BE2C (cell line): ENCODE measurements at regions not wholly inside any gene's neighbourhood (a gene's known extent, or its start where the extent isn't known, plus 50 kb on each side); places are given as distances from the start of the nearest gene placed in this dataset.
"Not testable (repeated sequence)": the region's sequence is repeated elsewhere in the genome, so short reads cannot be mapped to it uniquely, and the experiment has no call there.

Experiments used
- DNase-seq: peaks from one replicate; pipeline ENCODE4 v3.0.0-alpha.2; 2020
- H3K27me3 ChIP-seq: fragments of 250-450 bp; sonication (Bioruptor Pico); 2 replicates; pipeline ENCODE4 v1.5.1; 2020; ENCODE audit warnings: mild to moderate bottlenecking
- H3K36me3 ChIP-seq: fragments of 250-450 bp; sonication (Bioruptor Pico); 2 replicates; pipeline ENCODE4 v1.5.1; 2020; ENCODE audit warnings: mild to moderate bottlenecking
- H3K4me1 ChIP-seq: fragments of 250-450 bp; sonication (Bioruptor Pico); 2 replicates; pipeline ENCODE4 v1.5.1; 2020
- H3K4me3 ChIP-seq: 2 replicates; pipeline ENCODE4 v1.5.1; 2011; ENCODE audit warnings: low read depth, low read length
- H3K9me3 ChIP-seq: fragments of 250-450 bp; sonication (Bioruptor Pico); 2 replicates; pipeline ENCODE4 v1.5.1; 2020
- CTCF ChIP-seq: IDR thresholded peaks from 2 replicates; pipeline ENCODE4 v1.5.1; 2012; ENCODE audit warnings: mild to moderate bottlenecking, low read depth, low read length

- H3K36me3 ChIP-seq = no peaks in the 10 kb centered on the region
- no peaks in the 10 kb centered on the region for H3K4me1 ChIP-seq
- TF ChIP-seq CTCF = no peak
- H3K9me3 ChIP-seq = no peaks in the 10 kb centered on the region
- no peaks in the 10 kb centered on the region for H3K27me3 ChIP-seq
- DNase-seq = no peak
- H3K4me3 ChIP-seq = no peak overlapping the region
Observed at GRCh38 chr14:82657186-82657675, 1123.6 kb upstream of the SEL1L start.

GRCh38 chr14:82661258-82661657 lies 1127.6 kb upstream of the SEL1L start:
- Histone ChIP-seq H3K4me1 (no peaks in the 10 kb centered on the region), H3K36me3 (no peaks in the 10 kb centered on the region), H3K4me3 (no peak overlapping the region), H3K9me3 (no peaks in the 10 kb centered on the region), H3K27me3 (no peaks in the 10 kb centered on the region)
- TF ChIP-seq CTCF = no peak
- DNase-seq = no peak

GRCh38 chr14:82667006-82667405 lies 1133.4 kb upstream of the SEL1L start:
- DNase-seq = no peak
- no peak overlapping the region for H3K4me3 ChIP-seq
- H3K9me3 ChIP-seq = no peaks in the 10 kb centered on the region
- H3K4me1 ChIP-seq = no peaks in the 10 kb centered on the region
- no peak for TF ChIP-seq CTCF
- no peaks in the 10 kb centered on the region for H3K27me3 ChIP-seq
- no peaks in the 10 kb centered on the region for H3K36me3 ChIP-seq

- Histone ChIP-seq H3K4me1 (no peaks in the 10 kb centered on the region), H3K4me3 (no peak overlapping the region), H3K27me3 (no peaks in the 10 kb centered on the region), H3K36me3 (no peaks in the 10 kb centered on the region), H3K9me3 (no peaks in the 10 kb centered on the region)
- no peak for DNase-seq
- TF ChIP-seq CTCF = no peak
Observed at GRCh38 chr14:82667501-82667900, 1133.8 kb upstream of the SEL1L start.

- no peak for TF ChIP-seq CTCF
- H3K4me3 ChIP-seq = no peak overlapping the region
- H3K4me1 ChIP-seq = no peaks in the 10 kb centered on the region
- no peak for DNase-seq
- no peaks in the 10 kb centered on the region for H3K9me3 ChIP-seq
- no peaks in the 10 kb centered on the region for H3K36me3 ChIP-seq
- no peaks in the 10 kb centered on the region for H3K27me3 ChIP-seq
Observed at GRCh38 chr14:82676403-82676802, 1142.8 kb upstream of the SEL1L start.

GRCh38 chr14:82689948-82690347 lies 1156.3 kb upstream of the SEL1L start:
- H3K4me1 ChIP-seq = no peaks in the 10 kb centered on the region
- no peak for TF ChIP-seq CTCF
- H3K27me3 ChIP-seq = no peaks in the 10 kb centered on the region
- H3K4me3 ChIP-seq = no peak overlapping the region
- DNase-seq = no peak
- no peaks in the 10 kb centered on the region for H3K9me3 ChIP-seq
- H3K36me3 ChIP-seq = no peaks in the 10 kb centered on the region

- not testable (repeated sequence) for DNase-seq, H3K9me3 ChIP-seq, H3K27me3 ChIP-seq, H3K36me3 ChIP-seq, H3K4me1 ChIP-seq, H3K4me3 ChIP-seq
Observed at GRCh38 chr14:82691191-82691590, 1157.5 kb upstream of the SEL1L start.
